ENCODE measurements at regions not wholly inside any gene's neighbourhood (a gene's known extent, or its start where the extent isn't known, plus 50 kb on each side); places are given as distances from the start of the nearest gene placed in this dataset.
A peak's percentile ranks its signal among the peaks of the same experiment; 100 is the strongest.
"Not testable (repeated sequence)": the region's sequence is repeated elsewhere in the genome, so short reads cannot be mapped to it uniquely, and the experiment has no call there.

- no peaks in the 10 kb centered on the region for H3K27me3 Mint-ChIP-seq (ENCODE audit: unreplicated experiment)
- H3K4me1 Mint-ChIP-seq (ENCODE audit: unreplicated experiment) = peaks cover 17% of the 10 kb centered on the region
- no peaks in the 10 kb centered on the region for H3K36me3 Mint-ChIP-seq (ENCODE audit: low read depth, unreplicated experiment)
- no peak overlapping the region for H3K27ac Mint-ChIP-seq (ENCODE audit: unreplicated experiment)
- H3K9me3 Mint-ChIP-seq (ENCODE audit: unreplicated experiment) = no peaks in the 10 kb centered on the region
- no peak for DNase-seq (ENCODE audit: low spot score)
- H3K4me3 Mint-ChIP-seq (ENCODE audit: unreplicated experiment) = no peak overlapping the region
- no peak for TF ChIP-seq CTCF (IDR thresholded peaks at IDR 0.05; ENCODE audit: unreplicated experiment)
These were observed 577.3 kb upstream of the TLE4 start for GRCh38 chr9:78994471-78994870.

- not testable (repeated sequence) for H3K27ac Mint-ChIP-seq (ENCODE audit: unreplicated experiment); H3K9me3 Mint-ChIP-seq (ENCODE audit: unreplicated experiment); H3K27me3 Mint-ChIP-seq (ENCODE audit: unreplicated experiment); H3K36me3 Mint-ChIP-seq (ENCODE audit: low read depth, unreplicated experiment); DNase-seq (ENCODE audit: low spot score); H3K4me3 Mint-ChIP-seq (ENCODE audit: unreplicated experiment)
- peaks cover 17% of the 10 kb centered on the region for H3K4me1 Mint-ChIP-seq (ENCODE audit: unreplicated experiment)
These were observed 576.8 kb upstream of the TLE4 start for GRCh38 chr9:78994974-78995373.

DNA sequence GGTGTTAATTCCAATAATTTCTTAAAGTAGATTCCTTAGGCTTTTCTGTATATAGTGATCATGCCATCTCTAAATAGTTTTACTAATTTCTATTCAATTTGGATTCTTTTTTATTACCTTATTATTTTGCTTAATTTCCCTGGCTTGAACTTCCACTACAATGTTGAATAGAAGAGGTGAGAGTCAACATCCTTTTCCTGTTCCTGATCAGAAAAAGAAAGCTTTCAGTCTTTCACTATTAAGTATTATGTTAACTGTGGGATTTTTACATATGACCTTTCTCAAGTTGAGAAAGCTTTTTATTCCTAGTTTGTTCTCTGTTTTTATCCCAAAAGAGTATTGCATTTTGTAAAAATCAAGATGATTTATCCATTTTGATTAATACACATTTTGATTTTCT is 574.5 kb upstream of the TLE4 start:
- TF ChIP-seq CTCF (IDR thresholded peaks at IDR 0.05; ENCODE audit: unreplicated experiment) = no peak
- no peaks in the 10 kb centered on the region for H3K9me3 Mint-ChIP-seq (ENCODE audit: unreplicated experiment)
- peak overlapping the region; percentile 38 for H3K27ac Mint-ChIP-seq (ENCODE audit: unreplicated experiment)
- H3K4me1 Mint-ChIP-seq (ENCODE audit: unreplicated experiment) = peaks cover 21% of the 10 kb centered on the region
- H3K36me3 Mint-ChIP-seq (ENCODE audit: low read depth, unreplicated experiment) = no peaks in the 10 kb centered on the region
- no peak overlapping the region for H3K4me3 Mint-ChIP-seq (ENCODE audit: unreplicated experiment)
- no peaks in the 10 kb centered on the region for H3K27me3 Mint-ChIP-seq (ENCODE audit: unreplicated experiment)
- no peak for DNase-seq (ENCODE audit: low spot score)

DNA sequence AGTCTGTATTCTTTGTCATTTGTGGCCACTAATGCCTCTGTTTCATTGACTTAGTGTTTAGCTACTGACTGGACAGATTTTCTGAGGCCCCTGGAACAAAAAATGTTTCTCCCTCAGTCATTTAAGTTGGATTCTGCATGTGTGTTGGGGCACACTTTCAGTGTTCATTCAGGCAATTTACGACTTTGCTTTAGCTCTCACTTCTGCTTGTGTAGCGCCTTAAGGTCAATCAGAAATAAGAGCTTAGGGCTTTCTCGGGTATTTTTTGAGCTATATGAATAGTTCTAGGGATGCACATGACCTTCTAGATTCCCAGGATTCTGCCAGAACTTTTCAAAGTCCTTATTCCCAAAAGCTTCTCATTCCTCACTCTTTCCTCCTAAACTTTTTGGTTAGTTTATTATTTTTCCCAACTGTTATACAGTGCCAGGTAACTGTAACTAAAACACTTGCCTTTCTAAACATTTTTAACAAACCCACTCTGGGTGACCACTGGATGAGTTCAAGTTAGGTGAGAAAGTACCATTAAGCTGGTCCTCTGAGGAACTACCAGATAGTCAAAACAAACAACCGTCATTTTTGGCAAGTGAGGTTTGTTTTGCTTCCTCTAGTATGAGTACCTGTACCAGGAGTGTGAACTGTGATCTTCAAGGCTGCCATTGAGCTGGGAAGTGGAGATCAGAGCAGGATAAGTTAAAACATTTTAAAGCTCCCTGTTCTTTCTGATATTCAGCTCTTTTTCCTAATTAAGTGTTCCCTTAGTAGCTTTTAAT is 571.3 kb upstream of the TLE4 start:
- Mint-ChIP-seq H3K27ac (ENCODE audit: unreplicated experiment) (no peak overlapping the region), H3K36me3 (ENCODE audit: low read depth, unreplicated experiment) (no peaks in the 10 kb centered on the region), H3K9me3 (ENCODE audit: unreplicated experiment) (no peaks in the 10 kb centered on the region), H3K27me3 (ENCODE audit: unreplicated experiment) (no peaks in the 10 kb centered on the region), H3K4me1 (ENCODE audit: unreplicated experiment) (peaks cover 21% of the 10 kb centered on the region), H3K4me3 (ENCODE audit: unreplicated experiment) (no peak overlapping the region)
- TF ChIP-seq CTCF (IDR thresholded peaks at IDR 0.05; ENCODE audit: unreplicated experiment) = no peak
- DNase-seq (ENCODE audit: low spot score) = no peak

- TF ChIP-seq CTCF (IDR thresholded peaks at IDR 0.05; ENCODE audit: unreplicated experiment) = no peak
- Mint-ChIP-seq H3K4me3 (ENCODE audit: unreplicated experiment) (no peak overlapping the region), H3K27ac (ENCODE audit: unreplicated experiment) (no peak overlapping the region), H3K9me3 (ENCODE audit: unreplicated experiment) (no peaks in the 10 kb centered on the region), H3K27me3 (ENCODE audit: unreplicated experiment) (no peaks in the 10 kb centered on the region), H3K36me3 (ENCODE audit: low read depth, unreplicated experiment) (no peaks in the 10 kb centered on the region), H3K4me1 (ENCODE audit: unreplicated experiment) (peaks cover 24% of the 10 kb centered on the region)
- no peak for DNase-seq (ENCODE audit: low spot score)
These were observed 570.8 kb upstream of the TLE4 start for GRCh38 chr9:79001012-79001411.
